Amniotic stem cell (primary cell): ENCODE measurements at regions not wholly inside any gene's neighbourhood (a gene's known extent, or its start where the extent isn't known, plus 50 kb on each side); places are given as distances from the start of the nearest gene placed in this dataset.

Experiments used
- DNase-seq: peaks from one replicate; lab custom pipeline; 2025; lab: John Stamatoyannopoulos, UW

- DNase-seq: no peak
Measured at GRCh38 chr6:153787341-153787606, 251.8 kb upstream of the OPRM1 start.

DNA sequence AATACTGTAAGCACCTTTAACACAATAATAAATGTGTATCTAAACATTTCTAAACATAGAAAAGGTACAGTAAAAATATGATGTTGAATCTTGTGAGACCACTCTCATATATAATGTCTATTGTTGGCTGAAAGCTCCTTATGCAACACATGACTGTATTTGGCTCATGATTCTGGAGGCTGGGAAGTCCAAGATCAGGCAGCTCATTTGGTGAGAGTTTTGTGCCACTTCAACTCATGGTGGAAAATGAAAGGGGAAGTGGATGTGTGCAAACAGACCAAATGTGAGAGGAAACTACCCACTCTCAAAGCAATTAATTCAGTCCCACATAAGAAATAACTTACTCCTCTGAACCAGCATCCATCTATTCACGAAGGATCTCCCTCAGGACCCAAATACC lies 257.7 kb upstream of the OPRM1 start:
- no peak for DNase-seq

DNA sequence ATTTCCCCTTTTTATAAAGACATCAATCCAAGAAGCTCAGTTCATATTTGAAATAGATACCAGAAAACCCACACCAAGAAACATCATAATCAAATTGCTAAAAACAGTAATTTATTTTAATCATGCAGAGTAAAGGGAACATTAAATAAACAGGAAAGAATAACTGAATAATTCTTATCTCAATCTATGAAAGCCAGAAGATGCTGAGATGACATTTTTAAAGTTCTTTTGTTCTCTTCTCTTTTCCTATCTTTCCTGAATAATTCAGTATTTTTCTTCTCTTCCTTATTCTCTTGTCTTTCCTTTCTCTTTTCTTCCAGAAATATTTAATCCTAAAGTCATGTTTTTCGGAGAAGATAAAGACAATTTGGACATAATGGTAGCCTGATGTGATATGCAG lies 259.0 kb upstream of the OPRM1 start:
- DNase-seq: no peak

GRCh38 chr6:153778216-153778615 lies 260.8 kb upstream of the OPRM1 start:
- DNase-seq: no peak

DNA sequence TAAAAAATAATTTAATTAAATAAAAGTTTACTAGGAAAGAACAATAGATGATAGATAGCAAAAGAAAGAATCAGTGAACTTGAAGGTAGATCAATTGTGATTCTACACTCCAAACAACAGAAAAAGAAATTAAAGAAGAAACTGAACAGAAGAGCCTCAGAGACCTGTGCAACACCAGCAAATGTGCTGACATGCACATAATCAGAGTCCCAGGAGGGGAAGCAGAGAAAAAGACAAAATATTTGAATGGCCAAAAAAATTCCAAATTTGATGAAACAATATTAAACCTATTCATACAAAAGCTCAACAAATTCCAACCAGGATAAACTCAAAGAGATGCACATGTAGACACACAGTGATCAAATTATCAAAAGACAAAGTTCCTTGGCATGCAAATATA lies 267.5 kb upstream of the OPRM1 start:
- no peak for DNase-seq

DNA sequence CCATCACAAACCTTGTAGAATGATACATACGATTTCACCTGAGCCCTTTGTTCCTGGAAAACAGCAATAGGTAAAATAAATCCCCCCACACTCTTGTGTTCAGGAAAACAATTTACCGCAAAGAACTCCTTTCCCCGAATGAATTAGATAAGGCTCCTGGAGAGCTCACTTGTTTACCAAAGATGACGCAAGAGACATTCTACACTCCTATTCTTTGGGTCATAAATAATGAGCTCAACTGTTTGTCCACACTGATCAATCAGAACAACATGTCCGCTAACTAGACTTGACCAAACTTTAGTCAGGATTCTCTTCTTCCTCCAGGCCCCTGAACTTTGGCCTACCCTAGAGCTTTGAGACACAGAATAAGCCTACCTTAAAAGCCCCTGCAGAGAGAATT lies 271.9 kb upstream of the OPRM1 start:
- DNase-seq: no peak

DNA sequence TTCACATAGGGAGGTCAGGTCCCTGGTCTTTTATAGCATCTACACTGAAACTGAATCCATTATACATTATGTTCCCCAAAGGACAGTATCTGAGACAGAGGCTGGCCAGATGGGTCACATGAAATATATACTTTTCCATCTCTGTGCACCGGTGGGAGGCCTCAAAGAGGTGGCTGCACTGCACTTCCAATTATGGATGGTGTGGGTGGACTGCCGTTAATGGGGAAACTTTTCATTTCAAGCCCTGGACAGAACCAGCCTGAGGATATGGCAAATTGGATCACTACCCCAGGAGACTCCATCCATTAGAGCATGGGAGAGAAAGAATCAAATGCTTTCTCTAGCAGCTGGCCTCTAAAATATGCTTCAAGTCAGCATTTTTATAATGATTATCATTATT lies 280.5 kb upstream of the OPRM1 start:
- no peak for DNase-seq

GRCh38 chr6:153735761-153736160 lies 303.3 kb upstream of the OPRM1 start:
- no peak for DNase-seq

DNA sequence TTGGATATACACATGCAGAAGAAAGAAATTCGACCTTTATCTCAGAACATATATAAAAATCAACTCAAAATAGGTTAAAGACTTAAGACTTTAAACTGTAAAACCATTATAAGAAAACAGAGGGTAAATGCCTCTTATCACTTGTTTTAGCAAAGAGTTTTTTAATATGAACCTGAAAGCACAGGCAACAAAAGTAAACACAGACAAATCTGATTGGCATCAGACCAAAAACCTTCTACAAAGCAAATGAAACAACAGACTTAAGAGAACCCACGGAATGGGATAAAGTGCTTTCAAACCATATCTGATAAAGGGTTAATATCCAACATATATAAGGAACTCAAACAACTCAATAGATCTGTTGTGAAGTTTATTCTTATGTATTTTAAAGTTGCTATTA lies 309.9 kb upstream of the OPRM1 start:
- DNase-seq: no peak

DNA sequence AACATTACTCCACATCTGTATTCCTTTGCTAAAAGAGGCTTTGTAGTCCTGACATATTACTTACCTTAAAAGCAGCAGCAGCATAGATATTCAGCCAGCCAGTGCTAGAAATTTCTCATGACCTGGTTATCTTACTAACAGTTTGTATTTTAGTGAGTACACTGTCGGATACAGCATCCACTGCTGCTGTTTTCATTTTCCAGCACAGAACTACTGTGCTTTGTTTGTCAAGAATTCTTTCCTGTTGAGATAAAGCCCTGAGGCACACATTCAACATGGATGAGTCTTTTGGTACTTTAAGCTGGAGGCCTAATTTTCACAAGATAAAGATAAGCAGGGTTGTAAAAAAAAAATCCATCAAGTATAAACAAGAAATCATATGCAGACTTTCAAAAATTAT lies 311.2 kb upstream of the OPRM1 start:
- no peak for DNase-seq

DNA sequence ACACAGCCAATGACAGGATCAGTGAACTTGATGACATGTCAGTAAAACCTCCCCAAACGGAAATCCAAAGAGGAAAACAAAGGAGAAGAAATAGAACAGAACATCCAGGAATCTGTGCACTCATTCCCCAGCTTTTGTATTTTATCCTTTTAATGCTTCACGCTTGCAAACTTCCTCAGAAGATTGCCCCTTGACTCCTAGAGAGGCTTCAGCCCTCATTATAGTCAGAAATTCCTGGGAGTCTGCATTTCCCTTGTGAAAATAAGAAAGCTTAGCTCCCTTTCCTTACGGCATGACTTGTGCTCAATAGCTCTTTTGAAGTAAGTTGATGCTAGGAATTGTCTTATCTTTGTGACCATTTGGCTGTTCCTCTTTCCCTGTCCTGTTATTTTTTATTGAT lies 313.6 kb upstream of the OPRM1 start:
- DNase-seq: no peak

DNA sequence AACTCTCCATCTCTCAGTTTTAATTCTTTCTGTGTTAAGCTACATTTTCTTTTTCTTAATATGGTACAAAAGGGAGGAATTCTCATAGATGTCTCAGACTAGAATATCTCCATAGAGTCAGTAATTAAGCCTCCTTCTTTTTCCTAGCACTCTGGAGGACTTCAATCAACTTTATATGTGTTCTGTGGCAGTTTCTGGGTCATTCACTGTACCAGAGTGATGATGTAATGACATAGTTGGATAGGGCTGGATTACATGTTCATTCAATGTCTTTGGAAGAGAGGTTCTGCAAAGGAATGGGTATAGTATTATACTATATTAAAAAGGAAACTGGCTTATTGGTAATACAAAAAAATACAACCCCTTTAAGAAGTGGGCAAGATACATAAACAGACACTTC lies 318.3 kb upstream of the OPRM1 start:
- DNase-seq: no peak

GRCh38 chr6:153705429-153705828 lies 333.6 kb upstream of the OPRM1 start:
- DNase-seq: no peak

- no peak for DNase-seq
Measured at GRCh38 chr6:153702671-153703070, 336.4 kb upstream of the OPRM1 start.

GRCh38 chr6:153698637-153699036 lies 340.4 kb upstream of the OPRM1 start:
- no peak for DNase-seq

- DNase-seq: no peak
Measured at GRCh38 chr6:153698001-153698400, 341.0 kb upstream of the OPRM1 start.

DNA sequence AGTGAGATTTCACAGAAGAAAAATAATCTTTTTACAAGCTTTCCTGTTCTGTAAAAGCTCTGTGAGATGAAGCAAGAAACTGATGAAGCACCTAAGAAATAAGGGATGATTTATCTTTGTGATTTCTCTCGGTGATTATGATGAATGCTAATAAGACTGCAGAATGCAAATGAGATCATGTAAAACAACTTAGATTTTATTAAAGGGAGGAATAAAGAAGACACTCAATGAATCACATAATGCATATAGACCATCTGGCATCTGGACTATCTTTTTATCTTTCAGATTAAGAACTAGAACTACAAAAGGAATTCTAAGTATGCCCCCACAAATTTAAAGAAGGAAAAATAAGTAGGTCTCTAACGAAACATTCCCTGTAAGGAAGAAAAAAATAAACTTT lies 361.5 kb upstream of the OPRM1 start:
- no peak for DNase-seq

- no peak for DNase-seq
Measured at GRCh38 chr6:153673750-153674149, 365.3 kb upstream of the OPRM1 start.

GRCh38 chr6:153673225-153673624 lies 365.8 kb upstream of the OPRM1 start:
- no peak for DNase-seq

DNA sequence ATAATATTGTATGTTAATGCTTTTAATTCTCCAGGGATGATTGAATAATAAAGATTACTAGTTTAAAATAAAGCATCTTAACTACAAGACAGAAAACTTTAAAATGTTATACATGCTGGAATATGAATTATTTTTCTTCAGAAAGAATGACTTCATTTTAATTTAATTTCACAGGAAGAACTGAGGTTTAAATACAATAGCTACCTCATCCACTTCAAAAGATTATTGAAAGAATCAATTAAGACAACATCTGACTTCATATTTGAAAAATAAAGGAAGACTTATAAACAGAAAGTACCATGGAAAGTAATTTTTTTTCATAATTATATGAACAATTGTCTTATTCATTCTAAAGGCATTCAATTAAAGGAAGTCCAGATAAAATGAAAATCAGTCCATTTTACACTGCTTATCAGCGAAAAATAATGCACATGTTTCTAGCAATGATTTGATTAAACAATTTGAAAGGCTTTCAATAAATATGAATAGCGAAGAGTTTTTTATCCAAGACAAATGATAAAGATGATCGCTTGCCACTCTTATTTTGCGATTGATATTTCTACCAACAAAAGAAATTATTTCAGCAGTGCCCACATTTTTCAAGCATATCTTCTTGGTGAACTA lies 368.5 kb upstream of the OPRM1 start:
- no peak for DNase-seq

DNA sequence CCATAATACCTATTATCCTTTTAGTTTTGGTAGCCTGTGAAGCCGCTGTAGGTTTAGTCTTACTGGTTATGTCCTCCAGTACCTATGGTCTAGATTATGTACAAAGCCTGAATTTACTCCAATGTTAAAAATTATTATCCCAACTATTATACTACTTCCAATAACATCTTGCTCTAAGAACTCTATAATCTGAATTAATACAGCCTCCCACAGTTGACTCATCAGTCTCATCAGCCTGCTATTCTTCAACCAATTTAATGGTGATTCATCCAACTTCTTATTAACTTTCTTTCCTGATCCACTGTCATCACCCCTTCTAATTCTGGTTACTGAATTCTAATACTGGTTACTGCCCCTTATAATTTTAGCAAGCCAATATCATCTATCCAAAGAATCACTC lies 370.3 kb upstream of the OPRM1 start:
- DNase-seq: no peak

DNA sequence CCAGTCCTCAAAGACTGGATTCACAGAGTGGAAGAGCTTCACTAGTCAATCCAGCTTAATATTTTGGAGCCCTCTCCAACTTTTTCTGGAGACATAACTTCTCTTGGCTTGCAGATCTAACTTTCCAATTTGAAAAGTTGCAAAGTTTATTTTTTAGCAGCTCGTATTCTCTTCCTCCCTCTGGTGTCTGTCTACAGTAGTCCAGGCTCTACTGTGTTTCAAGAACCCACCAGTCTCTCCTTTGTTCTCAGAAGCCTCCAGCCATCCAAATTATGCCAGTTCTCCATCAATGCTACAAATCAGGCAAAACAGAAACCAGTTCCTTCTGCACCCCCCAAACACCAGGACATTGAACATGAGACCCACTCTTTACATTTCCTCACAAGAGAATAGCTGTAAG lies 376.1 kb upstream of the OPRM1 start:
- DNase-seq: no peak

DNA sequence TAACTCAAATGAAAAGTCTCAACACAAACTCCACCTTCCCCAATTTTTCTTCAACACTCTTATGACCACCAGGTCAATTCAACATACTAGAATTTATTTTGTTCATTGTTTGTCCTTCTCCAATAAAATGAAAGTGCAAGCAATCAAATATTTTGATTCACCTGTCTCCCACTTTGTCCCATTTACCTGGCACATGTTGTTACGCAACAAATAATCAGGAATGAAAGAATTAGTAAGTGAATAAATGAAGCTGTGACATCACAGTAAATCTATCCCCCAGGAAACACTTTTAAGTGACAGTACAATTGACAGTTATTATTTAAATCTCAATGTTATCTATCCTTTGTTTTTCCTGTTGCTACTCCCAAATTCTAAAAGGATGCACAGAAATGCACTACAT lies 393.7 kb upstream of the OPRM1 start:
- no peak for DNase-seq

DNA sequence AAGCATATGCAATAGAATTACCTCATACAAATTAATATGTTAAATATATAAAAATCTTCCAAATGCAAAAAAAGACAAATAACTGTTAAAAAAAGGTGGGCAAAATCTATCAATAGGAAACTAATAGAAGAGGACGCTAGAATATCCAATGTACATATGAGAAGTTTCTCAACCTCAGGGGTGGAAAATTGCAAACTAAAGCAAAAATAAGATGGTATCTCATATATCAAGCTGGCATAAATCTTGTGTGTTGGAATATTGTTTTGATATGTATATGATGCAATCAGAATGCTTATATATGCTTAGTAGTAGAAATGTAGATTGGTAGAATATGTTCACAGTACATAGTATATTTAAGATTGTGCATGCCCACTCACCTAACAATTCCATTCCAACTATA lies 395.0 kb upstream of the OPRM1 start:
- no peak for DNase-seq

DNA sequence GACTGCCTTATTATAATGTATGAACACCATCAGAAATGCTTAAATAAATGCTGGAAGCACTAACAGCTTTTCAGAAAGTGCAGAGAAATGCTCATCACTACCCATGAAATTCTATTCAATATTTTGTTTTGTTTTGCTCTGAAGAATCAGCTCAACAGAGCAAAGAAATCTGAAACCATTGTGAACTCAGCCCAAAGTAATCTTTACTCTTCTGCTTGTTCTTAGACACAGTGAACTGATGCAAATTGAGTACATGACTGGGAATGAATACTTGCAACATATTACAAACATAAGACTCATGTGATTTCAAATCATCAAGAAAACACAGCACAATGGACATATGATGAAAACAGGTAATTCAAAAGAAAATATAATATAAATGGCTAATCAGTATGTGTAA lies 404.6 kb upstream of the OPRM1 start:
- DNase-seq: no peak
